ENCODE measurements at regions not wholly inside any gene's neighbourhood (a gene's known extent, or its start where the extent isn't known, plus 50 kb on each side); places are given as distances from the start of the nearest gene placed in this dataset.
A peak's percentile ranks its signal among the peaks of the same experiment; 100 is the strongest.

GRCh38 chr5:18043344-18043743 is 409.1 kb downstream of the TAF11L14 start:
- DNase-seq (ENCODE audit: low spot score): no peak

- no peak for DNase-seq (ENCODE audit: low spot score)
Observed at GRCh38 chr5:18048449-18048848, 414.2 kb downstream of the TAF11L14 start.

GRCh38 chr5:18050345-18050744 is 416.1 kb downstream of the TAF11L14 start:
- no peak for DNase-seq (ENCODE audit: low spot score)

DNA sequence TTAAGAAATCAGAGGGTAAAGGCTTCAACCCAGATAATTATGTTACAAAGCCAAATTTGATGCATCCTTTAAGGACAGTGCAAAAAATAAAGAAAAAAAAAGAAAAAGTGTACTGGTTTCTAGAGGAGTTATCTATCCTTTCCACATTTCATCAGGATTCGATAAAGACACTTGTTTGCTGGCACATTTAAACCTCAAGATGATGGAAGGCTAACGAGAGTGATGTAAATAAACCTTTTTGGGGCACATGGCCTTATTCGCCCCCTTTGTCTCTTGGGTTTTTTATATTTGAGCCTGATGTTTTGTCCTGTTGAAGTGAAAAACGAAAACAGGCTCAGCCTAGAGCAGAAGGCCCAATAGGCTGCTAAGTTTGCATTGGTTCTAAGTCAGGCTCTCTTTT is 416.5 kb downstream of the TAF11L14 start:
- no peak for DNase-seq (ENCODE audit: low spot score)

DNA sequence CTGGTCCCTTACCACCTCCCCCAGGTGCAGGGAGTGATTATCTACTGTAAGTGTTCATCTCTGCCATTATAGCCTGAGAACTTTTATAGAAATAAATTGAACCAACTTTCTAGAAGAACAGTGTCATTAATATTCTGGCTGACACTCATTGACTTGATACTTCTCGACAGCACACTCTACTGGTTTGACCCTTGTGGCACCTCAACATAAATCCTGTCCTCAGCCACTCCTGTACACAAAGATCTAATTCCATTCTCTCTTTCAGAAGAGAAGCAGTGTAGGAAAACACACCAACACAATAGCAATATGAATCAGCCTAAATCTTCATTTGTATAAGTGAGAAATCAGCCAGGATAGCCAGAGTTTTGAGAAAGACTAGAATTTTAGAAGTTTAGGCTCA is 417.7 kb downstream of the TAF11L14 start:
- no peak for DNase-seq (ENCODE audit: low spot score)

GRCh38 chr5:18052569-18052968 is 418.3 kb downstream of the TAF11L14 start:
- DNase-seq (ENCODE audit: low spot score): no peak

DNA sequence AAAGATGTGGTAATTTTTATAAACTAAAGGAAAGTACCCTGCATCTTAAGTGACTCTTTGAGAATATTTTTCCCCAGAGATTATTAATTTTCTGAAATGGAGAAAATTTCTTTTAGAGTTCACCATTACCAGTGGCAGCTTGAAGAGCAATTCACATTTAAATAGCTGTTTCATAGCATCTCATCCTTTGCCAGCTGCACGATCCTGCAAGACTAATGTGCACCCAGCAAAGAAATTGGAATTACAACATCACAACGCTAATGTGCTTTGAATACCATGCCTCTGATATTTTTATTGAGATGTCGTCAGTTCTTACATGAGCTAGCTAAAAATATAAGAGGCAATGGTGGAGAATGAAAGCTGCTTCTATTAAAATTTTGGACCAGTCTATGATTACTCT is 423.5 kb downstream of the TAF11L14 start:
- DNase-seq (ENCODE audit: low spot score): no peak

DNA sequence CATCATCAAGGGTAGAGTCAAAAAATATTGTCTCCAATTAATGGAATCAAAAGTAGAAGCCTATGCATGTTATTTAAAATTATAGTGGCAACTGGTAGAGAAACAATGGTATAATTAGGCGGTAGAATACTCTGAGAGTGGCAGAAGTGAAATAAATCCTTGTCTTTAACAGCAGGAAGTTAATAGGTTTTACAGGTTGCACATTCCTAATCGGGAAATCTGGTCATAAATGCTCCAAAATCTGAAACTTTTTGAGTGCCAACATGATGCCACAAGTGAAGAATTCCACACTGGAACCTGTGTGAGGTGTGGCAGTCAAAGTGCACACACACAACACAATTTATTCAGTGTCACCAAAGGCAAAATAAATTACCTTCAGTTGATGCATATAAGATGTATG is 433.4 kb downstream of the TAF11L14 start:
- DNase-seq (ENCODE audit: low spot score): no peak

- DNase-seq (ENCODE audit: low spot score): no peak
Observed at GRCh38 chr5:18068826-18069225, 434.6 kb downstream of the TAF11L14 start.

DNA sequence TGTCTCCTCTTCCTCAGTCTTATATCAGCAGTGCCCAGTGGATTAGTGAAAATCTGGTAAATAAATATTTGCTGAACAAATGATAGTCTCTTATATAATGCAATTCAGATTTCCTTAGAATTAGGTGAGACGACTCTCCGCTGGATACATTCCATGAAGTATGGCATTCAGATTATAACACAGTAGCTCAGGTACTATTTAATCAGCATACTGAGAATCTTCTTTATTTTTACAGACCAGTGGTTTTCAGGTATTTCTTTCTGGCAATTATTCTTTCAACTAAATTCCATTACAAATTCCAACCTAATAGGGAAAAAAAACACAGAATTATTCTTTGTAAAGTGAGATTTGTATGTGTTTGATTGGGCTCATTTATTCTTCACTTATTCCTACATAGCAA is 435.5 kb downstream of the TAF11L14 start:
- DNase-seq (ENCODE audit: low spot score): no peak

DNA sequence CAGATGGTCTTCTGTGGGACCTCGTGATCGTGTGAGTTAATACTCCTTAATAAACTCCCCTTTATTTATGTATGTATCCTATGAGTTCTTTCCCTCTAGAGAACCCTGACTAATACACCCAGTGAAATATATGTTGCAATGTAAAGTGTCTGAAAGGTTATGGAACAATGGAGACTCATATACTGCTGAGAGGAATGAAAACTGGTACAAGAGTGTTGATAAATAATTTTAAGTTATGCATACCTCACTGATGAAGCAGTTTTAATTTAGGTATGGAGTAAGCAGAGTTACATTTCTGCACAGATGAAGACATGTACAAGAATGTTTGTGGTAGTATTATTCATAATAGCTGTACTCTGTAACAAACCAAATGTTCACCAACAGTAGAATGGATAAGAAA is 438.3 kb downstream of the TAF11L14 start:
- DNase-seq (ENCODE audit: low spot score): no peak

- DNase-seq (ENCODE audit: low spot score): no peak
Observed at GRCh38 chr5:18074961-18075360, 440.7 kb downstream of the TAF11L14 start.

GRCh38 chr5:18078157-18078556 is 443.9 kb downstream of the TAF11L14 start:
- no peak for DNase-seq (ENCODE audit: low spot score)

DNA sequence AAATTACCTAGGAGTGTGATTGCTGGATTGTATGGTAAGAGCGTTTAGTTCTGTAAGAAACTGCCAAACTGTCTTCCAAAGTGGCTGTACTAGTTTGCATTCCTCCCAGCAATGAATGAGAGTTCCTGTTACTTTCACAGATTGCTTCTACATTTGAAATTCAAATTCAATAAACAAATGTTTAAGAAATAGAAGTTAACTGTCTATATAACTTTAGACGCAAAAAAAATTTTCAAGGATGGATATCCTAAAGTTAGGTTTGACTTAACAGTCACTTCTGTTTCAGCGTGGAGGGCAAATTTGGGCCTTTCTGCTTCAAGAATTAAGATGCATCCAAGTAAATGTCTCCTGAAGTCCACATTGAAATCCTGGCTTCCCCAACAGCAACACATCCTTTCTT is 445.6 kb downstream of the TAF11L14 start:
- no peak for DNase-seq (ENCODE audit: low spot score)

DNA sequence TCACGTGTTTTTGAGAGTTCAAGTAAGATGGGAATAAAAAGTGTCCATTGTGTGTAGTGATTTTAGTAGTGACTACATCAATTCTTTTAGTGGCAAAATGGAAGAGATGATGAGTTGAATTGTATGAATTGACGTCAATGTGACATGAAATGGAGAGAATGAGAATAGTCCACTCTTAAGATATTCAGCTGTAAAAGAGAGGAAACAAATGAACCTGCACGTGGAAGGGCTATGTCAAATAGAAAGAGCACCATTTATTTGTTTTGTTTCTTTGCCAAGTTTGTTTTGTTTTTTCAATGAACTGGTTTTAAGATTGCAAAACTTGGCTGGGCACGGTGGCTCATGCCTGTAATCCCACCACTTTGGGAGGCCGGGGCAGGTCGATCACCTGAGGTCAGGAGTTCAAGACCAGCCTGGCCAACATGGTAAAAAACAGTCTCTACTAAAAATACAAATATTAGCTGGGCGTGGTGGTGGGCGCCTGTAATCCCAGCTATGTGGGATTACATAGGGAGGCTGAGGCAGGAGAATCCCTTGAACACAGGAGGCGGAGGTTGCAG is 453.8 kb downstream of the TAF11L14 start:
- no peak for DNase-seq (ENCODE audit: low spot score)

DNA sequence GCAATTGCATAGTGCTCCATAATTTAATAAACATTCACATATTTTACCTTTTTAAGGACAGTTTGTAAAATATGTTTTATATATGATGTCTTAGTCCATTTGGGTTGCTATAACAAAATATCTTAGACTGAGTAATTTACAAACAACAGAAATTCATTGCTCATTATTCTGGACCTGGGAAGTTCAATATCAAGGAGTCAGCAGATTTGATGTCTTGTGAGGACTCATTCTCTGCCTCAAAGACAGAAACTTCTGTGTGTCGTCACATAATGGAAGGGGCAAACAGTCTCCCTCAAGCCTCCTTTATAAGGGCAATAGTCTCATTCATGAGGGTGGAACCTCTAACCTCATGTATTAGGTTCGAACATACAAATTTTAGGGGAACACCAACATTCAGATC is 455.9 kb downstream of the TAF11L14 start:
- DNase-seq (ENCODE audit: low spot score): no peak

DNA sequence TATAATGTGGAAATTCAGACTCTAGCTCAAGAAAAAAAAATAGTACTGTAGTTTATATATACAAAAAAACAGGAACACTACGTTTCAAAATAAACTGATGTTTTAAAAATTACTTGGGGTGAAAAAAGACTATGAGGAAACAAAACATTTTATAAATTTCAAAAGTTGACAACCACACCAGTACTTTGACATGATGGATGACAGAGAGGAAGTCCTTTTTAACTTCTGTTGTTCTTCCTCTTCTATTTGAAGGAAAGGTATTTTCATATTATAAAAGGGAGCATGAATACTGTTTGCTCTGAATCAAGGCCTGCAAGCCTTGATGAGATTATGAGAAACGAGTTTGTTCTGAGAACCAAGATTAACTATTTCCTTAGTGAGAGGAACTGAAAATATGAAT is 456.9 kb downstream of the TAF11L14 start:
- no peak for DNase-seq (ENCODE audit: low spot score)

DNA sequence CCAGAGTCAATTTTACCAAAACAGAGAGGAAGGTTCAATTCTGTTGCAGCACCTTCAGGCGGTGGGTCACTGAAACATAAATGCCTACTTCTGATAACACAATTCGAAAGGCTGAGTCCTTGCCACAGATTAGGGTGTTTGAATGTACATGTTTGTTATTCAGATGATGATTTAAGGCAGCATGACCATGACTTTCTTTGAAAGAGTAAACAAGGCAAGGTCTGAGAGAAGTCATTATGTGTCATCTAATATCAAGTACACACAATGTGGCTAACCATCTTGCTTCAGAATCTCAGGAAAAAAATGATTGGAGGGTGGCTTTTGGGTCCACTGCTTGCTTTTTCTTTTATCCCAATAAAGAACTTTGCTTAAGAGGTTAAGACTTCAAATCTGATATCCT is 457.5 kb downstream of the TAF11L14 start:
- no peak for DNase-seq (ENCODE audit: low spot score)

DNA sequence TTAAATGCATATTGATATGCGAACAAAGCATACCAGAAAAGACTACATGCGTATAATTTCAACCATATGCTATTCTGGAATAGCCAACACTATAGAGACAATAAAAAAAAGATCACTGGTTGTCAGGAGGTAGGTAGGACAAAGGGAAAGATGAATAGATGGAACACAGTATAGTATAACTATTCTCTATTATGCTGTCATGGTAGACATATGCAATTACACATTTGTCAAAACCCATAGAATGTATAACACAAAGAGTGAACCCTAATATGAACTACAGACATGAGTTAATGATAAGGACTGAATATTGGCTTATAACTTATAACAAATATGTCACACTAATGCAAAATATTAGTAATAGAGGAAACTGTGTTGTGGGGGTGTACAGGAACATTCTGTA is 460.8 kb downstream of the TAF11L14 start:
- no peak for DNase-seq (ENCODE audit: low spot score)

GRCh38 chr5:18097817-18098216 is 463.6 kb downstream of the TAF11L14 start:
- DNase-seq (ENCODE audit: low spot score): no peak

DNA sequence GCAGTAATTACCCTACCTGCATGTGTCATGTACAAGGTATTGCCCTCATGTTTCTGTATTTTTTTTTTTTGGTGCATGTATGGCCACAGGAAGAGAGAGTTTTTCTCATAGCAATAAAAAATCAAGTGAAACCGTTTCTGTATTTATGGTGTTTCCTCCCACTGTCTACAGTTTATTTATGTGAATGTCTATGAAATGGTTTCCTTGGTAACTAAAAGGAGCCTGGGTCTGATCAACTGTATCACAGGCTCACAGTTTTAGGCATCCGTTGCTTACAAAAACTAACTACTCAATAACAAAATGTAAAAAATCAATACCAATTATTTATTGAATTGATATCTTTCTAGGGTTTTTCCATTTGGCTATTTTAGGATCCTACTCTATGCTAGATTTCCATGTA is 464.4 kb downstream of the TAF11L14 start:
- DNase-seq (ENCODE audit: low spot score): no peak

- no peak for DNase-seq (ENCODE audit: low spot score)
Observed at GRCh38 chr5:18099261-18099660, 465.0 kb downstream of the TAF11L14 start.

DNA sequence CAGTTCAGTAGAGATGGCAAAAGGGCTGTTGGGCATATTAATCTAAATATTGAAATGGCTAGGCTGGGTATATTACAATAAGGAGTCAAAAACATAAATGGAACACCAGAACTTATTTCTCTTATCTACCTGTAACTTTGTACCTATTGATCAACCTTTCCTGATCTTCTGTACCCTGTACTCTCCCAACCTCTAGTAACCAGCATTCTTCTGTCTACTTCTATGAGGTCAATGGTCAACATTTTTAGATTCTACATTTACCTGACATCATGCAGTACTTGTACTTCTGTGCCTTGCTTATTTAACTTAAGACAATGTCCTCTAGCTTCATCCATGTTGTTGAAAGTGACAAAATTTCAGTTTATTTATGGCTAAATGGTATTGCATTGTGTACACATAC is 467.3 kb downstream of the TAF11L14 start:
- DNase-seq (ENCODE audit: low spot score): no peak

GRCh38 chr5:18102733-18103132 is 468.5 kb downstream of the TAF11L14 start:
- peak; percentile 15 for DNase-seq (ENCODE audit: low spot score)

GRCh38 chr5:18105449-18105848 is 471.2 kb downstream of the TAF11L14 start:
- no peak for DNase-seq (ENCODE audit: low spot score)

Measured in NAMALWA (cell line).